Activated naive CD4-positive, alpha-beta T cell treated with anti-CD3 and anti-CD28 coated beads for 36 hours (primary cell): ENCODE measurements at regions not wholly inside any gene's neighbourhood (a gene's known extent, or its start where the extent isn't known, plus 50 kb on each side); places are given as distances from the start of the nearest gene placed in this dataset.
"Not testable (repeated sequence)": the region's sequence is repeated elsewhere in the genome, so short reads cannot be mapped to it uniquely, and the experiment has no call there.

Source experiments
- CTCF ChIA-PET: fragments of 350-600 bp; sonication (Branson Sonifier 250); formaldehyde crosslinking; loops from one replicate; lab custom pipeline; 2021; ENCODE audit warnings: antibody characterized with exemption; lab: Charles Lee
- DNase-seq: peaks from one replicate; pipeline ENCODE4 v3.0.0-alpha.2; 2020
- H3K27ac Mint-ChIP-seq: one replicate; pipeline ENCODE4 v1.8.0; 2021; ENCODE audit warnings: mild to moderate bottlenecking, mixed read lengths
- H3K27me3 Mint-ChIP-seq: one replicate; pipeline ENCODE4 v1.8.0; 2021; ENCODE audit warnings: low read depth, mixed read lengths
- H3K36me3 Mint-ChIP-seq: one replicate; pipeline ENCODE4 v1.8.0; 2021; ENCODE audit warnings: low read depth, mixed read lengths
- H3K4me1 Mint-ChIP-seq: one replicate; pipeline ENCODE4 v1.8.0; 2021; ENCODE audit warnings: low read depth, mixed read lengths
- H3K4me3 Mint-ChIP-seq: one replicate; pipeline ENCODE4 v1.8.0; 2021; ENCODE audit warnings: mild to moderate bottlenecking, moderate library complexity, mixed read lengths
- H3K9me3 Mint-ChIP-seq: one replicate; pipeline ENCODE4 v1.8.0; 2021; ENCODE audit warnings: mixed read lengths
- intact Hi-C: fragments of 100-400 bp; cut with micrococcal nuclease; formaldehyde crosslinking; loops from one replicate; pipeline ENCODE4 v1.15.1; 2023

DNA sequence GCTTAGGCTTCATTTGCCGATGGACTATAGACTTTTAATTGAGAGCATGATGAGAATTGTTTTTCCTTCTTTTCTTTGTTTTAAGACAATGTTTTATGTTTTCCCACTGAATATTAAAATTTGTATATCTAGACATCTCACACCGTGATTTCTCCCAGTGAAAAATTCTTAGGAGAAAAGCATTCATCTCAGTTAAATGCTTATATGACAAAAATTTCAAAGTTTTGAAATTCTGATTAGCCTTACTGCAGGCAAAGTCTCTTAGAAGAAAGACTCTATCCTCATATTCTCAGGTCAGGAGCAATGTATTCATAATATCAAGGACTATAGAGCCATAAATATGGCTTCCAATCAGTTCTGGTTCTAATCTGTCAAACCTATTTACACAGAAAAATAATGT lies 2085.0 kb downstream of the NCAM2 start:
- intact Hi-C loops: no loop called here
- Mint-ChIP-seq H3K4me1 (no peaks in the 10 kb centered on the region), H3K27ac (no peak overlapping the region), H3K27me3 (no peaks in the 10 kb centered on the region), H3K9me3 (no peaks in the 10 kb centered on the region), H3K36me3 (no peaks in the 10 kb centered on the region), H3K4me3 (no peak overlapping the region)
- CTCF ChIA-PET: no interaction called here
- no peak for DNase-seq

DNA sequence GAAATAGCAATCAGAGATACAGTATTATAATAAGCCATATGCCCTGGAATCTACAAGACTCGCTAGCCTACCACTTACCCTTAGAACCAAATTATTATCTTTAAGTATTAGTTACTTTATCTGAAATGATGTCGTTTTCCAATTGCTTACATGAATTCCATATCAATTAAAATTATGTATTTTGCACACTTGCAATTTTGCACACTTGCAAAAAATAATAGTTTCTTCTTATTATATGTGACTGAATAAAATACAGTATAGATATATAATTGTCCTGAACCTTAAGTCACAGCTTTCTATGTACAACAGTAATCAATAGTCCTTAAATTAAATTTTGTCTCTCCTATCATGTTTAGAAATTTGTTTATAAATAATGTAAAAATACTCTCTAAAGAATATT lies 2095.1 kb downstream of the NCAM2 start:
- Mint-ChIP-seq H3K36me3 (no peaks in the 10 kb centered on the region), H3K9me3 (peaks cover 3% of the 10 kb centered on the region), H3K27ac (no peak overlapping the region), H3K4me3 (no peak overlapping the region), H3K4me1 (no peaks in the 10 kb centered on the region), H3K27me3 (no peaks in the 10 kb centered on the region)
- CTCF ChIA-PET: no interaction called here
- no peak for DNase-seq
- intact Hi-C loops: no loop called here

DNA sequence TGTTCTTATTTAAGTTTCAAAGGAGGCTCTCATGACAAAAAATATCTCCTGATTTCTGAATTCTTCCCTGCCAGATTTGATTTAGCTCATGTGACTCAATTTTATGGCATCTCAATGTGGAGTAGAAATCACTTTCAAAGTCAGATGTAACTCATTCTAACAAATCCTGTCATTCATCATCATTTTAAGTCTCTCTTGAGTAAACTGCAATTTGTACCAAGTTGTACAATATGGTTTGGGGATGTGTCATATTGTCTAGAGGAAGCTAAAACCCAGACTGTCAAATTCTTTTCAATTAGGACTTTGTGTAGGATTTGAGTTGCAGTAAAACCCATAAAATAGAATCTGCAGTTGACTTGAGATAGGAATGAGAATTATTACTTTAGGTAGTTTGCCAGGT lies 2101.0 kb downstream of the NCAM2 start:
- Mint-ChIP-seq H3K27me3 (no peaks in the 10 kb centered on the region), H3K9me3 (peaks cover 4% of the 10 kb centered on the region), H3K4me1 (no peaks in the 10 kb centered on the region), H3K36me3 (no peaks in the 10 kb centered on the region), H3K27ac (no peak overlapping the region), H3K4me3 (no peak overlapping the region)
- intact Hi-C loops: no loop called here
- CTCF ChIA-PET: no interaction called here
- DNase-seq: no peak

DNA sequence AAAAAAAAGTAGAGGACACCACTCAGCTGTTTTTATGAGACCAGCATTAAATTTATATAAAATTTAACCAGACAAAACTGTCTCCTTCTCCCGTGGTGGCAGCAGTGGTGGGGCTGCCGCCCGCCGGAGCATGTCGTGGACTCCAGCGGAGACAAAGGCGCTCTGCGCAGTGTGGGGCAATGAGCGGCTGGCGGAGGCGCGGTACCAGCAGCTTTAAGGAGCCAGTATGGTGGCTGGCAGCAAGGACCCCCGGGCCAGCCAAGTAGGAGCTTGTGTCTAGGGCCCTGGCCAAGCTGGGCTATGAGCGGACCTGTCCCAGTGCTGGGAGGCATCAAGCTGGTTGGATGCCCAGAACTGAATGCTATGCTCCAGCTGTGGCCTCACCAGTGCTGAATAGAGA lies 2102.9 kb downstream of the NCAM2 start:
- Mint-ChIP-seq H3K9me3 (peaks cover 5% of the 10 kb centered on the region), H3K27me3 (no peaks in the 10 kb centered on the region), H3K4me1 (no peaks in the 10 kb centered on the region), H3K36me3 (no peaks in the 10 kb centered on the region), H3K4me3 (no peak overlapping the region), H3K27ac (no peak overlapping the region)
- intact Hi-C loops: no loop called here
- no peak for DNase-seq
- CTCF ChIA-PET: no interaction called here

DNA sequence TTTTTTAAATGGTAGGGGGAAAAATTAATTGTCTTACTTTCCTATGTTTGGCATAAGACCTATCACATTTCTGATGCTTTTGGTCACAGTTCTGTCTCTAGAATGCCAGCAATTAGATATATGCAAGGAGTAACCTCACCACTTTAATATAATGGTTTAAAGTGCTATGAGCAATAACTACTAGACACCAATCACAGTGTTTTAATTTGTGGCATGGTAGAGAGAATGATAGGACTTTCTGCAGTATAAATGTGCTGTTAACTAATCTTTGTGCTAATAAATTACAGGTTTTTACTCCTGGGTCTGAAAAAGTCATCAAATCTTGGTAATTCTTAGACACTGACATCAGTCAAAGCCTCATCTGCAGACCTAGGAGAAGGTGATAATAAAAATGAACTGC lies 2110.3 kb downstream of the NCAM2 start:
- Mint-ChIP-seq H3K36me3 (no peaks in the 10 kb centered on the region), H3K9me3 (peaks cover 2% of the 10 kb centered on the region), H3K4me3 (no peak overlapping the region), H3K27ac (no peak overlapping the region), H3K27me3 (no peaks in the 10 kb centered on the region), H3K4me1 (no peaks in the 10 kb centered on the region)
- CTCF ChIA-PET: no interaction called here
- no peak for DNase-seq
- intact Hi-C loops: no loop called here

DNA sequence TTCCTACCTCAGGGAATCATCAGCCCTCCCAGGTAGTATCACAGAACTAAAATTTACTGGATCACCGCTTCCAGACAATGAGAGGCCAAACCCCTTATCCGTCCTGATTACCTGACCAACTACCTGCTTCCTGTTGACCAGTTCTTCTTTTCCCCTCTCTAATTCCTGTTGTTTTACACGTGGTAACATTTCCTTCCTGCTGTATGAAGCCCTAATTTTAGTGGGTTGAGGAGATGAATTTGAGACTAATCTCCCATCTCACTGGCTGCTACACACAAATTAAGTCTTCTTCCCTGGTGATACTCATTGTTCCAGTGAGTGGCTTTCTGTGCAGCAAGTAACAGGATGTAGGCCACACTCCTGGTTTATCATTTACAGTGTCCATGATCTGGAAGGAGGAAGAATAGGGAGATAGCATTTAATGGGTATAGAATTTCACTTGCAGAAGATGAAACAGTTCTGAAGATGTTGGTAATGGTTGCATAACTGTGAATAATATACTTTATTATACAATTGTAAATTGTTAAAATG lies 2112.9 kb downstream of the NCAM2 start:
- H3K4me1 Mint-ChIP-seq: no peaks in the 10 kb centered on the region

DNA sequence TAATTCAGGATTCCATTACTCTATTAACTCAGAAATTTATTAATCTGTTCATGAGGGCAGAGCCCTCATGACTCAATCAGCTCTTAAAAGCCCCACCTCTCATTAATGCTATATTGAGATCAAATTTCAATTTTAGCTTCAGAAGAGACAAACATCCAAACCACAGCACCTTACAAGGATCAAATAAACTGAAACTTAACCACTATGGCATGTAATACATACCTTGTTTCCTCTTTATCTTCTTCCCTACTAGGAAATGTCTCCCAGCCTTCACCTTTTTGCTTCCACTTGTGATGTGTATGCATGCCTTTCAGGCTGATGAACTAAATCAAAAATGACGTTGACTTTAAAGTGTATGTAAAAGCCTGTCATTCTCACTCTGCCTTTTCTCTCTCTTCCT lies 2121.3 kb downstream of the NCAM2 start:
- Mint-ChIP-seq H3K36me3 (no peaks in the 10 kb centered on the region), H3K9me3 (peaks cover 2% of the 10 kb centered on the region), H3K27ac (no peak overlapping the region), H3K4me1 (no peaks in the 10 kb centered on the region), H3K4me3 (no peak overlapping the region), H3K27me3 (no peaks in the 10 kb centered on the region)
- intact Hi-C loops: no loop called here
- no peak for DNase-seq
- CTCF ChIA-PET: interaction anchor here (0.5 kb wide), 1 partner anchor 591 kb away, joined by 3 read pairs; no protein-coding TSS in a partner anchor

More for the DNA sequence above, 2112.9 kb downstream of the NCAM2 start:
- CTCF ChIA-PET: no interaction called here
- intact Hi-C loops: no loop called here
- Mint-ChIP-seq H3K9me3 (peaks cover 2% of the 10 kb centered on the region), H3K4me3 (no peak overlapping the region), H3K27ac (no peak overlapping the region), H3K27me3 (no peaks in the 10 kb centered on the region), H3K36me3 (no peaks in the 10 kb centered on the region)
- DNase-seq: no peak

DNA sequence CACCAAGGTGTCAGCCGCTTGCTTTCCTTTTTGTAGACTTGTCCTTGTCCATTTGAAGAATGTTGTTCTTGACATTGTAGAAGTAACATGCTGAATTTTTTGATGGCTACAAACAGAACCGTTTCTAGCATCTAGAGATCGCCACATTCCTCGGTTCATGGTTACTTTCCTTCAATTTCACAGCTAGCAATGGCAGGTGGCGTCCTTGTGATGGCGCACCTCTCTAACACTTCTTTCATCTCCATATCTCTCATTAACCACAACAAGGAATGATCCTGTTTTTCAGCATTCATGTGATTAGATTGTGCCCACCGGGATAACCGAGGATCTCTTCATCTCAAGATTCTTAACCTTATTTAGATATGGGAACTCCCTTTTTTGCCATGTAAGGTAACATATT lies 2129.8 kb downstream of the NCAM2 start:
- no peaks in the 10 kb centered on the region for H3K4me1 Mint-ChIP-seq
- peaks cover 2% of the 10 kb centered on the region for H3K9me3 Mint-ChIP-seq
- H3K27ac Mint-ChIP-seq: no peak overlapping the region
- H3K27me3 Mint-ChIP-seq: no peaks in the 10 kb centered on the region
- H3K36me3 Mint-ChIP-seq: no peaks in the 10 kb centered on the region
- no peak overlapping the region for H3K4me3 Mint-ChIP-seq
- CTCF ChIA-PET: interaction anchor here (0.6 kb wide), 1 partner anchor 244 kb away, joined by 3 read pairs; no protein-coding TSS in a partner anchor
- intact Hi-C loops: no loop called here
- DNase-seq: no peak

DNA sequence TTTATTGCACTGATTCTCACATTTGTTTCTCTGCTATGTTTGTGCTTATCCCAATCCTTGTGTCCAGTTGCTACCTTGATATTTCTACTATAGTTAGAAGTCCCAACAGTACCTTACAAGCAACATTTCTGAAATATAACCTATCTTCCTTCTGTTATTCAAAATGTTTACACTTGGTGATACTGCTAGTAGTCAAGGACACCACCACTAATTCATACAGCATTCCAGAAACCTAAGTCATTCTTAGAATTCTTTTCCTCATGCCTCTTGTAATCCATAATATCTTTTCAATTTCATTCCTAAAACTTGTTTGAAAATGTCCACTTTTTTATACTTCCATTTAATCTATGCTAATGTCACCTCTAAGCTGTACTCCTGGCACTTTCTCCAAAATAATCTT lies 2132.1 kb downstream of the NCAM2 start:
- no peaks in the 10 kb centered on the region for H3K27me3 Mint-ChIP-seq
- H3K27ac Mint-ChIP-seq: no peak overlapping the region
- H3K4me1 Mint-ChIP-seq: no peaks in the 10 kb centered on the region
- CTCF ChIA-PET: no interaction called here
- H3K9me3 Mint-ChIP-seq: peaks cover 2% of the 10 kb centered on the region
- no peaks in the 10 kb centered on the region for H3K36me3 Mint-ChIP-seq
- intact Hi-C loops: no loop called here
- no peak for DNase-seq
- H3K4me3 Mint-ChIP-seq: no peak overlapping the region

DNA sequence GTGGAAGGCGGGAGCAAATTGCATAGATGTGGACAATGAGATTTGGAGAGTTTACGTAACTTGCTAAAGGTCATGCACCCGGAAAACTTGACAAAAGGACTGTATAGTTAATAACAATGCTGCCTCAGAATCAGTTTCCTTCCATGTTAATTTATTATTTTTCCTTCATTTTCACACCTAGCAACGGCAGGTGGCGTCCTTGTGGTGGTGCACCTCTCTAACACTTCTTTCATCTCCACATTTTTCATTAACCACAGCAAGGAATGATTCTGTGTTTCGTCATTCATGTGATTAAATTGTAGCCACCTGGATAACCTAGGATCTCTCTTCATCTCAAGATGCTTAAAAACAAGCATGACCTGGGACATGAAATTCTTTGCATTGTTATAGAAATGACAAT lies 2133.0 kb downstream of the NCAM2 start:
- Mint-ChIP-seq H3K27ac (no peak overlapping the region), H3K9me3 (peaks cover 2% of the 10 kb centered on the region), H3K4me3 (no peak overlapping the region), H3K36me3 (no peaks in the 10 kb centered on the region), H3K27me3 (no peaks in the 10 kb centered on the region), H3K4me1 (no peaks in the 10 kb centered on the region)
- CTCF ChIA-PET: no interaction called here
- intact Hi-C loops: no loop called here
- no peak for DNase-seq

DNA sequence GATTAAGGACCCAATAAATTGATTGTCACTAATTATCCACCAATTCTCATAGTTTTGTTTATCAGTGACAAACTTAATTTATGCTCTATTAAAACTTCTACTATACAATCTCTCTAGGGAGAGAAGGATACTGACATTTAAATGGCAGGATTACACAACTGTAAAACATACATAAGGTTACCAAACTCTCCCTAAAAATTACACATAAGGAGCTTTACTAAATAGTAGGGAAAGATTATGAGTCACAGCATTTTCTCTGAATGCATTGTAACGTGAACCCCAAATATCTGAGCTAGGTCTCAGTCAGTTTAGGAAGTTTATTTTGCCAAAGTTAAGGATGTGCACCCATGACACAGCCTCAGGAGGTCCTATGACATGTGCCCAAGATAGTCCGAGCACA lies 2140.6 kb downstream of the NCAM2 start:
- Mint-ChIP-seq H3K27ac (no peak overlapping the region), H3K4me3 (no peak overlapping the region), H3K27me3 (no peaks in the 10 kb centered on the region), H3K4me1 (no peaks in the 10 kb centered on the region), H3K9me3 (peaks cover 7% of the 10 kb centered on the region), H3K36me3 (no peaks in the 10 kb centered on the region)
- intact Hi-C loops: no loop called here
- CTCF ChIA-PET: no interaction called here
- DNase-seq: no peak

DNA sequence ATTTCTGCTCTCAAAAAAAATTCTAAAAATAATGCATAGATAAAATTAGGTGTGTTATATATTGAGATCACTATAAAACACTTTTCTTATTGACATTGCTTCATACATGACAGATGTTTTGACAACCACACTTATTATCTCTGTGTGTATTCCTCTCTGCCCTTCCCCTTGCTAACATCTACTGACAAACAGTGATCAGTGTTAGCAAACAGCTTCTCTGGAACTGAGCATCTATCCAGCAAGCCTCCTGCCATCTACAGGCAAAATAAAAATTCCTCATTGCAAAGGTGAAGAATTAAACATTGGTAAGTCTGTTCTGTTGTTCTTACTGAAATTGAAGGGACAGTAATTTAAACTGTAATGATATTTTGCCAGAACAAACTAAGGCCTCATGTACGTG lies 2153.9 kb downstream of the NCAM2 start:
- Mint-ChIP-seq H3K27ac (no peak overlapping the region), H3K4me3 (no peak overlapping the region), H3K27me3 (no peaks in the 10 kb centered on the region), H3K36me3 (no peaks in the 10 kb centered on the region), H3K4me1 (no peaks in the 10 kb centered on the region), H3K9me3 (no peaks in the 10 kb centered on the region)
- intact Hi-C loops: no loop called here
- no peak for DNase-seq
- CTCF ChIA-PET: no interaction called here

DNA sequence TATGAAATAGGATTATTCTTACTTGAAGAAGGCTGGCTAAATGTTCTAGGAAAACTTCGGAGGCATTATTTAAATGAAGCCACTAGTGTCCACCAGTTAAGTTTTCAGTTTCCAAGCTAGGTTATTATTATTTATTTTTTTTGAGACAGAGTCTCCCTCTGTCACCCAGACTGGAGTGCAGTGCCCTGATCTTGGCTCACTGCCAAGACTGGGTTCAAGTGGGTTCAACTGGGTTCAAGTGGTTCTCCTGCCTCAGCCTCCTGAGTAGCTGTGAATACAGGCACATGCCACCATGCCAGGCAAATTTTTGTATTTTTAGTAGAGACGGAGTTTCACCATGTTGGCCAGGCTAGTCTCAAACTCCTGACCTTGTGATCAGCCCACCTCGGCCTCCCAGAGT lies 2155.6 kb downstream of the NCAM2 start:
- intact Hi-C loops, H3K4me3 Mint-ChIP-seq, DNase-seq, H3K27me3 Mint-ChIP-seq, H3K36me3 Mint-ChIP-seq, H3K4me1 Mint-ChIP-seq, H3K27ac Mint-ChIP-seq, CTCF ChIA-PET, H3K9me3 Mint-ChIP-seq: not testable (repeated sequence)

DNA sequence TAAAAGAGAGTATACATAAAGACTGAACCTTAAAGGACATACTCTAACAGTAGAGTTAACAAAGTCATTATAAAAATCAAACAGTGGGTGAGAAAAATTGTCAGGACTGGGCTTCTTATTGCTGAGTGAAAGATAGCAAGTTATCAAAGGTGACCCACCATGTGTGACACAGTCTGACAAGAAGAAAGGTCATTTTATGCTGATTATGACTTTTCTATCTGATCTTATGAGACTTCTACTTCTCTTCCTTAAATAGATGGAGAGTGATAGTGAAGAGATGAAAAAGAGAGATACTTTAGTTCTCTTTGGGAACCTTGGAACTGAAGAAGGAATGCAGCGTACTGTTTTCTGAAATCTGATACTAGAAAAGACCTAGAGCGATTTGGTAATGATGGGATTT lies 2157.1 kb downstream of the NCAM2 start:
- intact Hi-C loops: no loop called here
- H3K9me3 Mint-ChIP-seq: no peaks in the 10 kb centered on the region
- CTCF ChIA-PET: no interaction called here
- no peak overlapping the region for H3K27ac Mint-ChIP-seq
- H3K4me1 Mint-ChIP-seq: no peaks in the 10 kb centered on the region
- H3K4me3 Mint-ChIP-seq: no peak overlapping the region
- no peaks in the 10 kb centered on the region for H3K36me3 Mint-ChIP-seq
- DNase-seq: no peak
- H3K27me3 Mint-ChIP-seq: no peaks in the 10 kb centered on the region
